HG03342 (cell line): ENCODE measurements at regions not wholly inside any gene's neighbourhood (a gene's known extent, or its start where the extent isn't known, plus 50 kb on each side); places are given as distances from the start of the nearest gene placed in this dataset.
"Not testable (repeated sequence)": the region's sequence is repeated elsewhere in the genome, so short reads cannot be mapped to it uniquely, and the experiment has no call there.

Experiments
- ATAC-seq: cut with Tn5 transposase; IDR thresholded peaks from one replicate; pipeline ENCODE4 v1.9.1; 2021; ENCODE audit warnings: mild to moderate bottlenecking, moderate library complexity; ENCODE audit not compliant: unreplicated experiment

DNA sequence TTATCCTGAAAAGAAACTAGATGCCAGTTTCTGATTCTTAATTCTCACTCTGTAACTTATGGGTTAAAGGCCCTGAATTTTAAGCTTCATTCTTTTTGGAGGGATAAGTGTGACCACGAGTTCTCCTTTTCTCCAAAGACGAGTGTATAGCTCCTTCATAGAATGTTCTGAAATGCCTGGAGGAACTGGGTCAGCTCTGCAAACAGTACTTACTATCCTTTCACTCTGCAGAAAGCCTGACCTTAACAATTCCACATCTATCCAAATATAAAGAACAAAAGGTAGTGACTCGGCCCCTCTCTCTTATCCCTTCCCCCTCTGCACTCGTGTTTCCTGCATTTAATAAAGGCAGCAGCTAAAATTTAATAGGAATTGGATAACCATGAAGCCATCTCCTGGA is 150.5 kb downstream of the LYPLAL1 start:
- ATAC-seq: no peak

DNA sequence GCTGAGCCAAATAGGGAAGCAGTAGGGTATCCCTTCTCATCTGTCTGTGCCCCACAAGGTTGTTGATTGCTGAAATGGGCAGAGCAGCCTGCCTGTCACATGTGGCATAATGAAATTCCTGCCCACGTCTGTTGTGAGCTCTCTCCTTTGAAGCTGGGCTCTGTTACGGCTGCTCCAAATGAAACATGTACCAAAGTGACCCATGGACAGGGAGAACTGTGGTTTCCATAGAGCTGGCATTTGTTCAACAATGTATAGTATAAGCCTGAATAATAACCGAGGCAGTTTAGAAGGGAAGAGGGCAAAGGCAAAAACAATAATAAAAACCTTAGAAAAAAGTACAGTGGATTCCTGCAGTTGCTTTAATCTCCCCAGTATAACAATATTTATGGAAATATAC is 149.7 kb downstream of the LYPLAL1 start:
- ATAC-seq: no peak

DNA sequence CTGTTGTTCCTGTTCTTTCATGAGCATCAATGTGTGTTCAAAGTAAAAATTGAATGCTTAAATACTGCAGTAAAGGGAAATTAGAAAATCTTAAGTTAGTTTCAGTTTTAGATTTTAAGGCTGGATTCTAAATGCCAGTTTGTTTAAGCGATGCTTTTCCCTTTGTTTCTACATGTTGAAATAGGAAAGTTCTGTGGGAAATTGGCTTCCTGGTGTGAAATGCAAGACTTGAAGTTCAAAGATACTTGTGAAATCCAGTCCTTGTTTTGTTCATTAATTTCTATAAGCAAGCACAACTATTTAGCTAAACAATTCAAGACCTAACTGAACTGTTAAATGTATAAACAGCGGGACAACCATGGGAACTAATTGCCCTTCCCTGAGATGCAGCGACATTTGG is 149.1 kb downstream of the LYPLAL1 start:
- no peak for ATAC-seq

DNA sequence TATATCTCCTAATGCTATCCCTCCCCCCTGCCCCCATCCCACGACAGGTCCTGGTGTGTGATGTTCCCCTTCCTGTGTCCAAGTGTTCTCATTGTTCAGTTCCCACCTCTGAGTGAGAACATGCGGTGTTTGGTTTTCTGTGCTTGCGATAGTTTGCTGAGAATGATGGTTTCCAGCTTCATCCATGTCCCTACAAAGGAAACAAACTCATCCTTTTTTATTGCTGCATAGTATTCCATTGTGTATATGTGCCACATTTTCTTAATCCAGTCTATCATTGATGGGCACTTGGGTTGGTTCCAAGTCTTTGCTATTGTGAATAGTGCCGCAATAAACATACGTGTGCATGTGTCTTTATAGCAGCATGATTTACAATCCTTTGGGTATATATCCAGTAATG is 146.9 kb downstream of the LYPLAL1 start:
- ATAC-seq: not testable (repeated sequence)

DNA sequence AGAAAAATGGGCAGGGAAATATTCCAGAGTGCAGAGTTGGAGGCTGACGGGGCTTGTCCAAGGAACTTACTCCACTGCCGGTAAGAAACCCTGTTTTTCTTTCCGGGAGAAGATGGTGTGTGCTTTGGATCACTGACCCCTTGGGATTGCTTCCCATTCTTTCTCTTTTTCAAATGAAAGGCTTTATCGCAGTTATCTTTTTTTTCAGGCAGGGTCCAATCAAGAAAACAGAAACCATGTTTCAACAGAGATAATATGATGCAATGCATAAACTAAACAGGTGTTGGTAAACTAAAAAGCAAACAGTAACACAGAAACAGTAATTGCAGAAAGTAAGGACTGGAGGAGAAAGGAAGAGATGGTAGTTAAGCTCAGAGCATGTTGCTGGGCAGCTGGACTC is 145.1 kb downstream of the LYPLAL1 start:
- no peak for ATAC-seq

DNA sequence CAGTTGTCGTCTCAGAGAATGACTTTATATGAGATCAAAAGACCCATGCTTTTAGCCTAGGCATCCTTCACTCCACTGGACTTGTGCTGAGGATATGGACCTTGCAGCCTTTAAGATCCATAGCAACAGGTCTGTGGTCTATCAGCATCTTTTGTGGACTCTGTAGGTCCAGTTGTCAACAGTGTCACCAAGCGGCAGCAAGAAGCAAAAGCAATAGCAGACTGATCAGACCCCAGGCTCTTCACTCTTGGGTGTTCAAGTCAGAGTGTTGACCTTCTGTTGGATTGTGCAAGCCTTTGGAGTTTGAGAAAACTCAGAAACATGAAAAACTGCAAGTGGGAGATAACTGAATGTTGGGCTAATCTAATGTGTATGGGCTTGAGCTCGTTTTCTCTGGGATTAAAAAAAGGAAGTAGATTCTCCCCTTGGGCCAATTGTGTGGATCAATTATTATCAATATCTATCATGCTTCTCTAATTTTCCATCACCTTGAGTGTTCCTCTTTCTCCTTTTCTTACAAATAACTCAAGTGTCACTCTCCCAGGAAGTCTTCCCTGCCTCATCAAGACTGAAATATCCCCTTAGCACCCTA is 144.2 kb downstream of the LYPLAL1 start:
- ATAC-seq: no peak

DNA sequence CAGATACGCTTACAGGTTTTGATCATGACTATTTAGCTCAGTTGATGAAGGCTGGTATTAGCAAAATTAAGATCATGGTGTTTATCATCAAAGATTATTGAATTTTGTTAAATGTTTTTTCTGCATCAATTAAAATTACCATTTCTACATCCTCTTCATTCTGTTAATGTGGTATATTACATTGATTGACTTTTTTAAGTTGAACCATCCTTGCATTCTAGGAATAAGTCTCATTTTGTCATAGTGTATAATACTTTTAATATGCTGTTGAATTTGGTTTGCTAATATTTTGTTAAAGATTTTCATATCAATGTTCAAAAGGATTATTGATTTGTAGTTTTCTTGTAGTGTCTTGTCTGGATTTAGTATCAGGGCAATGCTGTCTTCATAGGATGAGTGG is 142.4 kb downstream of the LYPLAL1 start:
- no peak for ATAC-seq

DNA sequence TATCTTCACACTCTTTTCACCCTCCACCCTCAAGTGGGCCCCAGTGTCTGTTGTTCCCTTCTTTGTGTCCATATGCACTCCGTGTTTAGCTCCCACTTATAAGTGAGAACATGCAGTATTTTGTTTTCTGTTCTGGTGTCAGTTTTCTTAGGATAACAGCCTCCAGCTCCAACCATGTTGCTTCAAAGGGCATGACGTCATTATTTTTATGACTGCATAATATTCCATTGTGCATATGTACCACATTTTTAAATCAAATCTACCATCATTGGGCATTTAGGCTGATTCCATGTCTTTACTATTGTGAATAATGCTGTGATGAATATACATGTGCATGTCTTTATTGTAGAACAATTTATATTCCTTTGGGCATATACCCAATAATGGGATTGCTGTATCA is 140.3 kb downstream of the LYPLAL1 start:
- no peak for ATAC-seq

DNA sequence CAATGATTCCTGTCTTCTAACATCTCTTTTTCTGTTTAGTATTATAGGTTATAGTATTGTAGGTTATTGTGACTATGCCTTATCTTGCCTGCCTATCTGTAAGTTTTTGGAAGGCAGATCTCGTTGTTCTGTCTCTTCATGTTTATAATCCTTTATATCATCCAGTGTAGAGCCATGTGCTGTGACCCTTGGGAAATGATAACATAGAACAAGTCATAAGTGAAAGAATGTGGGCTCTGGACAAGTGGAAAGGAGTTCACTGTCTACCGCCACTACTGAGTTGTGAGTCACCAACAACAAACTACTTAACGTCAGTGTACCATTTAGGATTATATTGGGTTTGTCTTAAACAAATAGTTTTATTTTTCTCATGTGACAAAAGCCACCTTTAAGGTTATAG is 139.3 kb downstream of the LYPLAL1 start:
- no peak for ATAC-seq

DNA sequence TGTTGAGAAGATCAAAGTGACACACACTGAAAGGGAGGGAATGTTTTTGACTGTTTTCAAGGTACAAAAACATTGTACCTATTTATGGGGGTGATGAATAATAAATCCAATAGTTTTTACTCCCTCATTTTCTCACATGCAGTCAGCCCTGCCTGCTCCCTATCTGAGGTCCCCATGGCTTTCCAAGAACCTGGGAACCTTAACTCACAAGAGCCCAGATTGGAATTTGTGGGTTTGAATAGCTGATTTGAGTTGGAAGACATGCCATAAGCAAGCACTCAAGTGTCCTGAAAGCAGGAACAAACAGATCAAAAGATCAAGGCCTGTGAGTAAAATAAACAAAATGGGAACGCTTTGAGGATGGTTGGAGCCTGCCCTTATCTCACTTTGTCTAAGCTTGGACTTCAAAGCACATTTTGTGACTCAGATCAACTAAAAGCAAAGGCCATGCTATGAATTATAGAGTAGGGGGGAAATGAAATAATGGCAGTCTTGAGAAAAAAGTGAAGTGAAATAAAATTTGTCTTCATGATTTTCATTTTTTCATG is 136.6 kb downstream of the LYPLAL1 start:
- no peak for ATAC-seq

DNA sequence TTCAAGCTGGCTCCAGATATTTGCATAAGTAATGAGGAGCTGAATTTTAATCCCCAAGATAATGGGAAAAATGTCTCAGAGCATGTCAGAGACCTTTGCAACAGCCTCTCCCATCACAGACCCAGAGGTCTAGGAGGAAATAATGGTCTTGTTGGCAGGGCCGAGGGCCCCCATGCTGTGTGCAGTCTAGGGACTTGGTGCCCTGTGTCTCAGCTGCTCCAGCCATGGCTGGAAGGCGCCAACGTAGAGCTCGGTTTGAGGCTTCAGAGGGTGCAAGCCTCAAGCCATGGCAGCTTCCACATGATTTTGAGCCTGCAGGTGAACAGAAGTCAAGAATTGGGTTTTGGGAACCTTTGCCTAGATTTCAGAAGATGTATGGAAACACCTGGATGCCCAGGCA is 134.7 kb downstream of the LYPLAL1 start:
- no peak for ATAC-seq

DNA sequence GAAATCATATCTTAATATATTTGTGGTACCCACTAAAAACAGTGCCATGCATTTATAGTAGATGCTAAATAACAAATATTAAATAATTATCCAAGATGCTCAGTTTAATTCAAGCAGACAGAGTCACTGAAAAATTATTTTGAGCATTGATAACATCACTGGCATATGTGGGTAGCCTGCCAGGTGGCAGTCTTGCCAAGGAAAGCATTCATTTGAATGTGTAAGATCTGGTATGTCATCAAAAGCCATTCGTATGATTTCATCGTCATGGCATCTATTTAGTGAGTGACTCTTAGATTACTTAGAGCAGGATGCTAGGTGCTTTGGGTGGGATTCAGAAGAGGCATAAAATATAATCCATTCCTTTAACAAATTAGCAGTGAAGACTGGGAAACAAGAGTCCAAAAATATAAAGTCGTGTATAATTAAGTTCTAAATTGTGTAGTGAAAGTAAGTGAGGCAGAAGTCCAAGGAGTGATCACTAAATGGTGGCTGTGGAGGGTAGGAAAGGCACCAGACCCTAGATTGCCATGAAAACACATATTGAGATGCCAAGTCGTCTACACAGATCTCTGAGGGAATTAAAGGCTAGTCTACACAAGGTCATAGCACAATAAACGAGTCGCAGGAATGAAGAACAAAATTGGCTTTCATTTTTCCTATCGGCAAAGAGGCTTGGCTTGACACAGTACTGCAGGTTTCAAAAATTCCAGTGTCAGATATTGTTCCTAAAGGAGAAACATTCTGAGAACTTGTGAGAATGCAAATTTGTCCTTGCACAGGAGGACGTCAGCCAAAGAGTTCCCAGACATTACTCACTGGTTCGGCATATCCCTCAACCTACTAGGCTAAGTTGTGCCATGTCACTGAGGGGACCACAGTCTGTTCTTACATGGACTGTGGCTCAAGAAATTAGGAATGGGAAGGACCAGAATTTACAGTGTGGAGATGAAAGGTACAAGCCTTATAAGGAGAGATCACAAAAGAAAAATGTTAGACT is 130.8 kb downstream of the LYPLAL1 start:
- no peak for ATAC-seq

DNA sequence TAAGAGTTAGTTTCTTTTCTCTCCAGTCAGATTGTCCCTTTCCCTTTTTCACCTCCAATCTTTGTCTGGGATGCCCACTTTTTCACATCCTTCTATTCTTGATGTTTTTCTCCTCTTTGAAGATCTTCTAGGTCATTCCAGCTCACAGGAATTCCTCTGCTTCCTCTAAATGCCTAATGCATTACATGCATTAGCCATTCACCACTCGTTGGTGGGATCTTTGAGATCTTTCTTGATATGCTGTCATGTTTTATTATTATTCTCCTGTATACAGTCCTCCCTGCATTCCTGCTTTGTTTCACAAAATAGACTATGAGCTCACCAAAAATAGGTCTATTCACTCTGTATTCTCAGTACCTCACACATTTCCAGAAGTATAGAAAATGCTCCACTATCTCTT is 129.0 kb downstream of the LYPLAL1 start:
- ATAC-seq: no peak

DNA sequence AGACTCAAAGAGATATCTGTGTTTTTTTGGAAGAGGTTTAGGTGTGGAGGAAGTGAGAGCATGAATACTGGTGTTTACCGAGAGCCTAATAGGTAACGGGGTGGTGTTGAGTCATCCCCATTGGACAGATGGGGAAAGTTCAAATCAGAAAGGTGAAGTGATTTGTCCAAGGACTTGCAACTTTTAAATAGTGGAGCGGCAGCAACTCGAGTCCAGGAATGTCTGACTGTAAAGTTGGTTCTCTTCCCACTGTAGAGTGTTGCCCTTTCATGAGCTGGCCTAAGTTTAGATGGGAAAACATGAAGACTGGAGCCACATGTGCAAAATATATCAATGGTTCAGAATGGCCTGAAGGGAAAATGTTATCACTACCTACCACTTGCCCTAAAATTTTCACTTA is 125.7 kb downstream of the LYPLAL1 start:
- no peak for ATAC-seq

DNA sequence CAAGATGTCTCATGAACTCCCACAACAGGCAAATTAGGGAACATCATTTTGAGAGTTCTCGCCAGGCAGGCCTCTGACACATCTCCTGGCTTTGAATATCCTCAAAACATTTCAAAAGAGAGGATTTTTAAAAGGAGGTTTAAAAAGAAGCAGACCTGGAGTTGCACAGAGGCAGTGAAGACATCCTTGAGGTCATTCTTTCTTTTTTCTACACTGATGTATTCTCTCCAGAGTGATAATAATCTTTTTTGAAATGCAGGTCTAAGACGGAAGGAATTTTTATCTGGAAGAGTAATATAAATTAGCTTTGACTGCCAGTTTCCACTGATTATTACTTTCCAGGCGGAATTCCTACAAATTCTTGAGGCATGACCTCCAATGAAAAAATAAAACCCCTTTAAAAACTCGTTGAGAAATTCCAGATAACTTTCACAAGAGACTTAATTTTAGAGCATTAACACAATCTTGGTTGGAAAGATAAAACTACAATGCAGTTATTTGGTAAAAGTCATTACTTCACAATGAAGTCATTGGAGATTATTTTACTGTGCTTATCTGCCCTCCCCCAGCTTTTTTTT is 125.0 kb downstream of the LYPLAL1 start:
- ATAC-seq: no peak

DNA sequence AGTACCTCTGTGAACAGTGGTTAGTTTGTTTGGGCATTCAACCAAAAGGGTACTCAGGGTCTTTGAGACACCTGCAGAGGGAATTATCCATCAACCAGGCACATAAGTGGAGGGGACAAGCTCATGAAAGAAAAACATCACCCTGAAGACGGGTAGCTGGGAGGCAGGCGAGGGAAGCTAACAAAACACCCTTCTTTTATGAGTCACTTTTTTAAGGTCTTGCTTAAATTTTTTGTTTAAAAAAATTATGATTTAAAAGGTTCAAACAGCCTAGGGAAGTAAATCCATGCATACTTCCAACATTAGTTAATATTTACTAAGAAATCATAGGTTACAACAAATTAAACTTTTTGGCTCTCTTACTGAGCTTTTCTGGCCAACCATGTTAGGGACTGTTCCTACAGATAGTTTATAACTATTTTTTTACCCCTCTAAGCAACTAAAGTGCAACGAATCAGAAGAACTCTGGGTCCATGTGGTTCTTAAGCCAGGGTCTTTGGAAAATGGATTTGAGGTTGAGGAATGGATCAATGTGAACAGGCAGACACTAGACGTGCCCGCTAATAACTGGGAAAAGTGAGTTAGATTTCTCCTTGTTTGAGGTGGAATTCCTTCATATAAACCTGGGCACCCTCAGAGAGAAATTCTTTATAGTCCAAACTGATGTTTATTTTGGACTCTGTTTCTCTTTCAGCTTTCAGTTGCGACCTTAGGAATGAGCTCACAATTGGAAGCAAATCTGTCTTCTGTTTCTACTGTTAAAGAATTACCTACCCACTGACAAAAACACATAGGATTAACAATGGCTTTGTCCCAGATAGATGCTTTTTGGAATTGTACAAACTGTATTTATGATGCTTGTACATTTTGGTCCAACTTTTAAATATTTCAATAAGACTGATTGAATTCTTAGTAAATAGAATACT is 123.0 kb downstream of the LYPLAL1 start:
- ATAC-seq: no peak

DNA sequence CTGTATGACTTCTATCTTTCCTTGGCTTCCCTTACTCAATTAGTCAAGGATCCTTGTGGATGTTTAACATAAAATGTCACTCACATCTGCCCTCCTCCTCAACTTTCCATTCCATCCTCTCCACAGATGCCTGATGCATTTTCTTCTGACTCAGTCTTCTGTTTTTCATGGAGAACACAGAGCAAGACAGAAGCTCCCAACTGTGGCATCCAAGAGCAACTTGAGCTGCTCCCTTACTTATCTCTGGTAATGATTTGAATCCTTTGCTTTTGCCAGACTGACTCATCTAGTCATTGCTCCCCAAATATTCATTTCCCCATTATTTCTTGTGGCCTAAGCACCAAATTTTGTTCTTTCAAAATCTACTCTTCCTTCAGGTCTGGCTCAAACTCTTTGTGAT is 120.6 kb downstream of the LYPLAL1 start:
- no peak for ATAC-seq

DNA sequence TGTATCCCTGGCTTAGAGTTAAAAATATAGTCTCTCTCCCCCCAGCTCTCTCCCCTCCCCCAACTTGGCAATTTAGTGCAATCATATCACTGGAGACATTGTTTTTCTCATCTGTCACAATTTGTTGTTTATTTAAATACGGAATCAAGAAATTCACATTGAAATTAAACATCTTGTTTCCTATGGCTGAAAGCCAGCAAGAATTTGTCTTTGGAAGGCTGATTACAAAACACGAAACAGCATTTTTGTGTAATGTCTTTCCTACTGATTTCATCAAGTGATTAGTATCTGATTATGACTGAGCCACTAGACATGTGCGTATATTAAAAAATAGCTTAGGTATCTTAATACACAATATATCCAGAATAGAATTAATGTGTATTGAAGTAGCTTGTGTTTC is 119.7 kb downstream of the LYPLAL1 start:
- ATAC-seq: no peak

DNA sequence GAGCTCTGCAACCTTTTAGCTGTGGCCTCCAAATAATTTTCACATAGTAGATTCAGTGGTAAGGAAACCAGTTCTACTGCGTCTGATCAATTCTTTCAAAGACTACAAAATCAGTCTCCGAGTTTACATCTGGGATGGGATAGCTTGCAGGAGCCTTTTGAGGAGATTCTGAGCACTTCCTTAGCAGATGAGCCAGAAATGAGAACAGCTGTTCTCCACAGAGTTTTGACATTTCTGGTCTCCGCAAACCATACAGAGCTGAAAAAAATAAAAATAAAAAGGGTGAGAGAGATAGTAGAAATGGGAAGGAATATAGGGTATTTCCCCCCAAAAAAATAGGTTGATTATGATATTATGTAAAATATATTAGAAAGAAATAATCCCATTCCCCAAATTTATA is 119.3 kb downstream of the LYPLAL1 start:
- no peak for ATAC-seq

DNA sequence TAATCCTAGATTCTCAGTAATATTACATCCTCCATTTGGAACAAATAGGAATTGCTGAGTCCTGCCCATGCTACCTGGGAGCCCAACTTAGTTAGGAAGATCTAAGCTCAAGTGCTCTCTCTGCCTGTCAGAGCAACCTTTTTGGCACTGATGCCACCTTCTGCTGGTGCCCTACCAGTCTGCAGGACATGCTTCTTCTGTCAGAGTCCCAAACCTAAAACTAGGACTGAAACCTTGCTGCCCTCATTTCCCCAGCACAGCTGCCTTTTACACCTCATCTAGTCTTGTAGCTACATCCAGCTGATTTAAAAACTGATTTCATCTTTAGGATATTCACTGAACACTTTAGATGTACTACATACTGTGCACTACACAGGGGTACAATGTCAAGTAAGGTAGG is 118.7 kb downstream of the LYPLAL1 start:
- ATAC-seq: no peak

DNA sequence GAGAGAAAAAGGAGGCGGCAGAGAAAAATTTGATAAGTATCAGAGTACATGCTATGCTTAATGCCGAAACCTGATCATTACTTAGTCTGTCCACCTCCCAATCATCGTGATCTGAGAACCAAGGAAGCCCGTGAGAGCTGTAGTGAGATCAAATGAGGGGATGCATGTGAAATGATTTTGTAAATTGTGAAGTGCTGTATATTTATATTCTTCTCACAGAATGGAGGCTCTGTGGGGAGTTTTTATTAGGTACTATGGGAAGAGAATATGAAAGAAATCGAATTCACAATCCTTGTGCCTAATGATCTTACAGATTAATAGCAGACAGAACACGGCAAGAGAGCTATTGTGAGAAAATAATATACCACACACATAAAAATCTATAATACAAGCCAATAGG is 115.5 kb downstream of the LYPLAL1 start:
- ATAC-seq: no peak
